HPDE6-E6E7 (cell line): ENCODE measurements at regions not wholly inside any gene's neighbourhood (a gene's known extent, or its start where the extent isn't known, plus 50 kb on each side); places are given as distances from the start of the nearest gene placed in this dataset.

Experiments
- DNase-seq: peaks from one replicate; pipeline ENCODE4 v3.0.0; 2011; ENCODE audit warnings: missing footprints; ENCODE audit errors: extremely low spot score

DNA sequence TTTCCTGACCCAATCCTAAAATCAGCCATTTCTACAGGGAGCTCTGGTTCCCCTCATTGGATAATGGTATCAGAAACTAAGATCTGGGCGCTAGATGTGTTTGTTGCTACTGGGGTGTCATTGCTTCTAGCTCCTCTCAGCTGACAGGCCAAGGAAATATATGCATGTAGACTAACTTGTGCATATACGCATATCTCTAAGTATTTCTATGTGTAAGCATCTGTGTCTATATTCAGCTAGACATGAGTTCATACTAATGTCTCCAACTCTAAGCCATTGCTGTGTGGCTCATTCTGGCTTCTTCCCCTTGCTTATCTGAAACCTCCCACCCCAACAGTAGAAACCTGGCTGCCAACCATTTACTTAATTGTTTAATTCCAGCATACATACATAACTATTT is 130.3 kb upstream of the MAGI3 start:
- DNase-seq, result no peak

DNA sequence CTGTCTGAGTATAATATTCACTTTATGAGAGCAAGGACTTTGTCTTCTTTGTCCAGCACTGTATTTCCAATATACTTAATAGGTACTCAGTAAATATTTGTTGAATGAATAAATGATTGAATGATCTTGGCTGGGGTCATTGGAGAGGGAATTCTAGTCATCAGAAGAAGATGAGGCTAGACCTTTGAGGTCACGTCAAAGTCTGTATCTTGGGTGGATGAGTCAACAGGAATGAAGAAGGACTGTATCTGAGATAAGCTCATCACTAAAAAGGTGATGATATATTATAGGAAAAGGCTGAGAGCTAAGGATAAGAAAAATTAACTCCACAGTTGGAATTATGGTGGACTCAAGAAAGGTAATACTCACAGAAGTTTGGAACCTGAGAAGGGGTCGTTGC is 125.1 kb upstream of the MAGI3 start:
- no peak for DNase-seq

DNA sequence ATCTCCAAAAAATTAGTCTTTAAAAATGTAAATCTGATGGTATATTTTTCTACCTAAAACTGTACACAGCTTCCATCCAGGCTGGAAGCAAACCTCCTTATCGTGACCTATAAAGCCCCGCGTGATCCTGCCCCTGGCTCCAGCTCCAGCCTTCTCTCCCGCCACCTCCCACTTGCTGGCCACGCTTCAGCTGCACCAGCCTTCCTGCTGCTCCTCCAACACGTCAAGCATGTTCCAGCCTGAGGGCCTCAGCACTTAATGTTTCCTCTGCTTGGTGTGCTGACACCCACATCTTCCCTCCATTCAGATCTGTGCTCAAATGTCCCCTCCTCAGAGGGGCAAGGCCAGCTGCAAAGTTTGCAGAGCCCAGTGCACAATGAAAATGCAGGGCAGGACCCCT is 123.5 kb upstream of the MAGI3 start:
- no peak for DNase-seq

DNA sequence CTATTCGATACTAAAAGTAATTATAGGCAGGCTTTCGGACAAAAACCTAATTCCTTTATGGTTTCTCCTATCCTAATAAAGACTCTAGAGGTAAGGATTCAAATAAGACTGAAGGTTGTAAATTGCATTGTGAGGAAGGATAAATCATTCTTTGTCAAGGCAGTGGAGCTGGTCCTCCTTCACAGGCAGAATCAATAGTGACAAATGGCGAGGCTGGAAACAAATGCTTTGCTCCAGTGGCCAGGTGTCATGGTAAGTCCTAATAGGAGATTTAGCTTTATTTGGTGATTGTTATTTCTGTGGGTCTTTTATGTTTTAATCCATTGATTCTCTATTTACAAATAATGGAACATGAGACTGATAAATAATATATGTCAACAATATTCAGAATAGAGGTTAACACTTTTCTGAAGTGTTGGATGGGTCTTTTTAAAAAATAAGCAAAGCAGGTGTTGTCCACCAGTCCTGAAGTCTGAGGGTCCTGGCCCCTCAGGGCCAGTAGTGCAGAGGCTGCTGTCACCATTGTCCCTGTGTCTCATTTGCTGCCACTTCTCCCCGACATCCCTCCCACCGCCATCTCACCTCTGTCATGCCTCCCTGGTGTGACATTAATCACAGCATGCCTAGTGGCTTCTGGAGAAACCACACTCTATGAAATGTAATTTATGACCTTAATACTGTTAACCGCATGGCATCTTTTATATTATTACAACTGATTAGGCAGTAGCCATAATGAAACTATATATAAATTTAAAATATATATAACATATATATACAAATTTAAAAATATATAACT is 120.9 kb upstream of the MAGI3 start:
- DNase-seq, result no peak

DNA sequence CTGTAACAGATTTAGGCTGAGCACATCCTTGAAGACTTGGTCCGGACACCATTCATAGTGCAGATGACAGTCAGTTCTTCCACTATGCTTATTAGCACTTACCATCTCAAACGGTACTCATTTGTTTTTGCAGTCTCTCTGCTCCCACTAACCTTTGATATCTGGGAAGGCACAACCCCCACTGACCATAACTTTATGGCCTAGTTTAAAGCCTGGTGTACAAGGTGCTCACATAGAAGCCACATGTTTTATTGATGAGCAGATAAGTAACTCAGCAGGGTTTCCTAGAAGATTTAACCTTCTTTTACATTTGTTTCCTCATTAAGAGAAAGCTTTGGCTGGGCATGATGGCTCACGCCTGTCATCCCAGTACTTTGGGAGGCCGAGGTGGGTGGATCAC is 119.3 kb upstream of the MAGI3 start:
- no peak for DNase-seq

DNA sequence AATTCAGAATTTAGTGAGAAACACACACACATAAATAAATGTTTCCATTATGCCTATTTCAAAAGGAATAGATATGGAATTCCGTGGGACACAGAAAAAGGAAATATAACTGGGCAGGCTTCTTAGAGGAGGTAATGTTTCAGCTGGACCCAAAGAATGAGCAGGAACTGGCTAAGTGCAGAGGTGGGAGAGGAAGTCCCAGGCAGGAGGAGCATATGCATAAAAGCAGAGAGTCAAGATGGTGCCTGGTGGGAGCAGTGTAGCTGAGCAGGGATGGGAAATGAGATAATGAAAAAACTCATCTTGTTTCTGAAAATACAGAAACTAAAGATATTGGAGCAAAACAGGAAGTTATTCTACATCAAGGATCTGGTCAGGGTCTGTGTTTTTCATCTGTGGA is 115.2 kb upstream of the MAGI3 start:
- DNase-seq, result no peak

DNA sequence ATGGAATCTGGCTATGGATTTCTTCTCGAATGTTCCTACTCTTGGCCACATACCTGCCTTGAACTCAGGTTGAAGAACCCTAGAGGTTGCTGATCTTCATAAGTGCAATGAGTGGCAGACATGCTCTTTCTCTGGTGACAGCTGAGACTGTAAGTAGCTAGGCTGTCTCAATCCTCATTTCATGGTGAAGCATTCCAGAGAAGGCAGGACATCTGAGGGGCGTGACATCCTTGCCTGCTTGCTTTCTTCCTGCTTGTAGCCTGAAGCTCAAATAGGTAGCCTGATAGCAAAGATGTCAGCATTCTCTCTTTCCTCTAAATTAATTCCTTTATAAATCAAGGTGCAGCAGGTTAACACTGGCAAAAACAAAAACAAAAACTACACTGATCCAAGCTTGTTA is 114.6 kb upstream of the MAGI3 start:
- DNase-seq, result no peak

DNA sequence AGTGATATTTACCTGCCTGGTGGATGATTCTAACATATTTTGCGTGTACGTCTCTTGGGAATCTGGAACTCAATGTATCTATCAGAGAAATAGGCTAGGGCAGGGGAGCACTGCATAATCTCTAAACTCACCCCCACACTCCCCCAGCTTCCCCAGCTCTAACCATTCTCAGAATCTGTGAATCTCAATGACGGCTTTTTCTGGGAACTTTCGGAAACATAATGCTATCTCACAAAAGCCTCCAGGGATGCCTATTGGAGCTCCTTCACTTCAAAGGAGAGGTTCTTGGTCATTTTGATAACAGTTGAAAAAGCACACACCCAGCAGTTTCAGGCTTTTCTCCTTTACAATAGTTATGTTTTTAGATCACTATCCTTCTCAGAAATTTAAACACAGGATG is 113.8 kb upstream of the MAGI3 start:
- DNase-seq, result no peak

DNA sequence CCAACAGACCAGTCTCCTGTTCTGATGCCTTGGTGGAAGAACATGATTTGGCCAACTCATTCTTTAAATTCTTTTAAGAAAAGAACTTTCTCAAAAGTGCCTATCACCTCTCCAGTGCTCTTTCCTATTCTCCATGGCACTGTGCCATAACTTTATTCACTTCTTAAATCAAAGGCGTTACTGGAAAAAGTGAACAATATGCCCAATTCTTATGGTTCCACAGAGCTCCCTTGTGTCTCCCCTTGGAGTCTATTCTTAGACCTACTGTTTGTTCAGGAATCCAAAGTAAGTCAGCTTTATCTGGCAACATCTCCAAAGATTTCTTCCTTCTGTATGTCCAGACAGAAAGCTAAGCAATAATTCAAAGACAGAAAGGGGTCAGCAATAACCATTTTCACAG is 111.9 kb upstream of the MAGI3 start:
- no peak for DNase-seq

DNA sequence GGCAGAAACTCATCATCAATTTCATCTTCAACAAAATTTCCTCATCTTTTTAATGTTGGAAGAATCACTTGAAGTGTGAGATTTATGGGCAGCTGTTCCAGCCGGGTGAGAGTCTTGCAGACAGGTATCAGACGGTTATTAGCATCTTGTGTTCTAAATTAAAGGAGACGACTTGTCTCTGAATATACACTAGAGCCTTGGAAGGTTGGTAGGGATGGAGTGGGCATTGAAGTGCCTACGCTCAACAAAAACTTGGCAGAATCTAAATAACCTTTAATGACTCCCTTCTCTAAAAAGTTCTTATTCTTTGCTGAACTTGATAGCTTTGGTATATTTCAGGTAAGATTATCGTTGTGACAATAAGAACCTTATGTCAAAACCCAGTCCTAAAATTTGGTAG is 111.5 kb upstream of the MAGI3 start:
- DNase-seq, result no peak

DNA sequence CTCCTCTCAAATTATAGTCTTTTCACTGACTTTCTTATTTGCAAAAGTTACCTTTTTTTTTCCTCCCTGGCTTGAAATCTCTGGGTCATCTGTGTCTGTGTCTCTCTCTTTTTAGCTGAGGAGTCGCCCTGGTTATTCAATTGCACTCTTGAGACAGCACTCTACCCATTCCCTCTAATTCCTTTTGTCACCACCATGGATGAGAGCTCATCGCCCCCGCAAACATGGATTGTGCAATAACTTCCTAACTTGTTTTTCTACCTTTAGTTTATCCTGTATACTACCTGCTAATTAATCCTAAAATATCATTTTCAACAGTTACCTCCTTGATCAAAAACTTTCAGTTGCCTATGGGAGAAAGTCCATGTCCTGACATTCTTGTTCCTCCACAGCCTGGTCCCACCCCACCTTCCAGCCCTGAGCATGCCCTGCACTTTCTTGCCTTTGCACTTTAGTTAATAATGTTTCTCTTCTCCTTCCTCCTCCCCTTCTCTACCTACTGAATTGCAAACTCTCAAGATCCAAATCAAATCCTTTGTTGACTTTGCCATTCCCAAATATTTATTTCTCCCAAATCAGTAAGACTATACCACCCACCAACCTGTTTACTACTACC is 110.4 kb upstream of the MAGI3 start:
- no peak for DNase-seq

DNA sequence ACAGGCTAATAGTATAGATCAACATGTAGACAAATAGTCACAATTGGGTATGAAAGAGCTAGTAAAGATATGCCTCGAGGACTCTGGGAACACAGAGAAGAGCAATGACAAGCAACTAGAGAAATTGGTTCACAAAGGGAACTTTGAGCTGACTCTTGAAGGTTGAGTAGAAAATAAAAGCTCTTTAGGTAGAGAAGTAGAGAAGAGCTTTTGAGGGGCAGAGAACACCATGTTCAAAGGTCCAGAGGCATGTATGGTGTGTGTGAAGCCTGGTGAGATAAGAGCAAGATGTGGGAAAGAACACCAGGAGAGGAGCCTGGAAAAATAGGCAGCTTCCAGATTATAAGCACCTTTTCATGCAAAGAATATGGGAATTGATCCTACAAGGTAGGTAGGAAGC is 109.7 kb upstream of the MAGI3 start:
- DNase-seq, result no peak

DNA sequence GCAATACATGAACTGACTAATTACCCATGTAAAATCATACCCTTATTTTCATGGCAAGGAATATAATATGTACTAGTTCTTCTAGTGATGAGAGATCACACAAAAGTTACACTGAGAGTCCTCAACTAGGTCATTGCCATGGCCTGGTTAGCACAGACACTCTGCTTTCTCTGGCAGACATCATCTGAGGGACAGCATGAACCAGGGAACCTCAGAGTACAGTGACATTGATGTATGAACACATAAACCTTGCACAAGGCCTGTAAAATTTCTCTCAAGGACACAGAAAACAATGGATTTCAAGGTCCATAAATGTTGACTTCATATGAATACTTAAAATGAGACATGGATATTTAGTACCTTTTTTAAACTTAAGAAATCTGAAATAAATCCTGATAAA is 108.8 kb upstream of the MAGI3 start:
- DNase-seq, result no peak

DNA sequence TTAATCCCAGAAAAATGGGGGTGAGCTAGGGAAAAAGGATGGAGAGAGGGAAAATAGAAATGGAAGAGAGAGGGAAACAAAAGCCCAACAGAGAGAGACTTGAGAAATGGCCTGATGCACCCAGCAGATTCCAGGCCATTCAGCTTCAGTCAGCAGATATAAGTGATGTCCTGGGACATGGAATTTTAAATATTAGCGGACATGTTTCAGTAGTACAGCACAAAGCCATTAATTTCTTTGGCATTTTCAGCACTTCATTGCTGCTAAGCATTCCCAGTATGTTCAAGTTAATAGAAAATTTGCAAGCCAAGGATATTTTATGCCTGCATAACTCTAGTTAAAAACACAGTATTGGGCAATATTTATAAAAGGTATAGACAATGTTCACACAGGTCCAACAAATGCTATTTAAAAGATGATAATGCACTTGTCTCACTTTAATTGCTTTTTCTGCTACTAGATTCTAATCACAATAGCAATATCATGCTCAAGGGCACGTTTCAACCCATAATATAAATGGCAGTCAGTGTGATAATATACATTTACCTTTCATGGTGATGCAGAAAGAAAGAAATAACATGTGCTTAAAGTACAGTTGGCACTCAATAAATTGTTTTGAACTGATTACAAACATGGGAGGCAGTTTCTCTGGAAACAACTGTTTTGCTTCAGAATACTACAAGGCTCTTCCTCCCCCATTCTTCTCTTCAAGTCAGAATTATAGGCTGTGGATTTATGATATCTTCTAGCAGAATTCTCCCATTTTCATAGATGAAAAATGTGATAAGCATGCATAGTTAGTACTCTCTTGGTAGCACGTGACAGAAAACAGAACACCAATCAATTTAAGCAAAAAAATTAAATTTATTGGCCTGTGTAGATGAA is 108.1 kb upstream of the MAGI3 start:
- no peak for DNase-seq

DNA sequence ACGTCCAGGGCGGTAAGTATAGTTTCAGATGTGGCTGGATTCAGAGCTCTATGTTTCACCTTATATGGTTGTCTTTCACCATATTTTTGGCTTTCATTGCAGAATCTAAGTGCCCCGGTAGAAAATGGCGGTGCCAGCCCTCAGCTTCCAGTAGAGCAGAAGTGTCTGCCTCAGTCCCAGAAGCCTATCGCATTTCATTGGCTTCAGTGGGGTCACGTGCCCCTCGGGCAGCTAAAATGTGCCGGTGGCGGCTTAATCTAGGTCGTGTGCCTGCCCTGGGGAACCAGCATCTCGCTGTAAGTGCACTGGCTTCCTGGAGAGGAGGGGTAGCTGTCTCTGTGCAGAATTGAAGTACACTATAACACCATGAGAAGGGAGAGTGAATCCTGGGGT is 107.4 kb upstream of the MAGI3 start:
- DNase-seq, result no peak

DNA sequence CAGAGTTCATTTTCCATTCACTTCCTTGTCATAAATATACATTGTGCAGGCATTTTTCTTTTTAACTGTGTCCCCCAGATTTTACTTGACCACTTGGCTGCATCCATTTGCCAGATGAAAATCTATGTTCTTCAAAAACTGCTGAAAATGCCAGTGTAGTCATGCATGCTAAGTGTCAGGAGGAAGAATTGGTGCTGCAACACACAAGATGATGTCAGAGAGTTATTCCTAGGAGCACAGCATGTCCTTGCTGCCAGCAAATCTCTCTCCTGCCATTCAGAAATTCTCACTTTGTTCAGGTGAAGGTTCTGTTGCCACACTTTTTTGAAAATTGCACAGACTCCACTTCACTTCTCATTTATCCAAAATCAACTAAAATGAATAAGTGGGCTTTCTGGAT is 106.4 kb upstream of the MAGI3 start:
- DNase-seq, result no peak

DNA sequence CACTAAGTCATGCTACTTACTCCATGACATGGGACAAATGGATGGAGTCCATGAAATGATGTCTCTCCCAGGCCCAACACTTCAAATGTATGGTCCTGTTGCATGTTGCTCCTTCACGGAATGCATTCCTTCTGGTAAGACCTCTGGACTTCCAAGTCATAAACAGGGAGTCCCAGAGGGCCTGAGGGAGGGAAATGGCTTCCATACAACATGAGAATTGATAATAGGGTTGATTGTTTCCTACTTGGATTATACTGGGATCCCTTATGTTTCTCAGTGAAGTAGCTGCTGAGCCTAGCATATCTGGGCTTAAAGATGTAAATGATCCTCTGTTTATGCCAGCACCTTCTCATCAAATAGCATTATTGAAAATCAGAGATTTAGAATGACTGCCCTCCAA is 104.2 kb upstream of the MAGI3 start:
- no peak for DNase-seq

DNA sequence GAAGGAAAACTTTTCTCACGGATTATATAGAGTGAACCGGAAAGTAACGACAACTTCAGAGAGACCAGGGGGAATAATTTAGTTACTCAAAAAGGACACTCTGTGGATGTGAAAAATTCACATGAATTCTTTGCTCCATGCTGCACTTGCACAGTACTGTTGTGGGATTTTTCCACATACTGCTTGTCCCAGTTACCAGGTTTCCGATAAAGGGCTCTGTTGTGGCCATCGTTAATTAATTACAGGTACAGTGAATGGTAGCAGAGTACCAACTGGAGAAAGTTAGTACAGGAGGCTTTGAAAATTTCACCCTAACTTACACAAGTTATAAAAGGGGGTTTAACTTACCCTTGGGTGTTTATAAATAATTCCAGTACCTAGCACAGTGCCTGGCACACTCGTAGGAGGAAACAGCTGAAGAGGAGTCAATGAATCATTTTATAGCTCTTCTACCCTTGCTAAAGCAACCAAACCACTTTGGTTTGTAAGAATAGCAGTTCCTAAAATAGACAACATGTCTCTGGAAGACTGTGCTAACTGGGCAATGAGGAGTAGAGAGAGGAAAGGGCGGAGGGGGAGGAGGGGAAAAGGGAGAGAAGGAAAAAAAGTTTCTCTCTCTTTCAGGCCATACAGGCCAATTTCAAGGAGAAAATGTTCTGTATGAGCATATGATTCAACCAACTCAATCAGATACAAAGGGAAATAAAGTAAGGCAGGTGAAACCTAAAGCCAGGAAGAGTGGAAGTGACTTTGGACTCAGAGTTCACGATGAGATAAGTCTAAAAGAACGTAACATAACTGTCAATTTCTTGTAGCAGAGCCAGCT is 98.3 kb upstream of the MAGI3 start:
- DNase-seq, result no peak

DNA sequence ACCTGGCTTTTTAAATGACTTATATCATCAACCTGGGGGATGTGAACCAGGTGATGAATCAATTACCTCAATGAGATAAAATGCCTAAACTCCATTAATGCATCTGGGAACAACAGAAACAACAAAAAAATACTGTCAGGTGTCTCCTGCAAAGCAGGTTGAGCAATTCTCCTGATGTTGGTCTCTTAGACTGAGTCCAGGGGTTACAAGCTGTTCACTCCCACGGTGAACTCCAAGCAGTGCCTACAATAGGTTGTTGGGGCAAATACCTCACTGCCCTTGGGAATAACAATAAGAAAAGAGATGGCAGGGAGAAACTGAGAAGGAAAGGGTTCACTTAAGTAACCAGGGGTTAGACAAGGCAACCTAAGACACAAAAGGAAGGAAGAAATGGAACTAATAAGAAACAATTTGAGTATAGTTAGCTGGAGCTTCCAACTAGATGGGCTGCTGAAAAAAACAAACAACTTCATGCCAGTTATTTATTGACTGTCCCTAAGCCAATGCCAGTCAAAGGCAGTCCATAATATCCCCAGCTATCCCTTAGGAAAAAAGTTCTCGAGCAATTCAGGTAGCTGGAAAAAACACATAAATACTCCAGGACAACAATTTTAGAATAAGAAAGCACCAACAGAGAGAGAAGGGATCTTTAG is 97.6 kb upstream of the MAGI3 start:
- no peak for DNase-seq

DNA sequence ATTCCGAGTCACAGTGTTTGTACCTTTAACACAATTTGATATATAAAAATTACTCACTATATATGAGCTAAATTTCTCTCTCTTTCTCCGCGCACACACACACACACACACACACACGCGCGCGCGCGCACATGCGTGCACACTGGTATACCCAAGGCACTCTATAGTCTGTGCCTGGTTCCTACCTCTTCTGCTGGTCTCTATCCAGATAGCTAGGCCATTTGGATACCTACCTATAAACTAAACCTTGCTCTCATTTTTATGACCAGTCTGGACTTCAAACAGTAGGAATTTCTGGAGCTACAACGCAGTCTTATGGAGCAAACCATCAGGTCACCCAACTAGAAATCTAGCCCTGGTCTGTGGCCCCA is 97.1 kb upstream of the MAGI3 start:
- no peak for DNase-seq

DNA sequence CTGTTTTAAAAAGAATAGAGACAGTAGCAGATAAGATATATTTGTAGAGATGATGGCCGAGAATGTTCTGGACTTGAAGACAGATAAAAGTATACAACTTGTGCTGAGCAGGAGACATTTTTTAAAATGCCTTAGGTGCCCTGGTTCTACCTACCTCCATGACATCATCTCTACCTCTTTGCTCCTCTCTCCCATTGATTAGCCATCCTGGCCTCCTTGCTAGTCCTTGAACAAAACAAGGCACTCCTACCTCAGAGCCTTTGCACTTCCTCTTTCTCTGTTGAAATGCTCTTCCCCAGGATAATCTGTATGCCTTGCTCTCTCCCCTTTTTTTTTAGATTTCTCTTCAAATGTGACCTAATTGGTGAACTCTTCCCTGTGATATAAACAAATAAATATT is 92.6 kb upstream of the MAGI3 start:
- DNase-seq, result no peak

DNA sequence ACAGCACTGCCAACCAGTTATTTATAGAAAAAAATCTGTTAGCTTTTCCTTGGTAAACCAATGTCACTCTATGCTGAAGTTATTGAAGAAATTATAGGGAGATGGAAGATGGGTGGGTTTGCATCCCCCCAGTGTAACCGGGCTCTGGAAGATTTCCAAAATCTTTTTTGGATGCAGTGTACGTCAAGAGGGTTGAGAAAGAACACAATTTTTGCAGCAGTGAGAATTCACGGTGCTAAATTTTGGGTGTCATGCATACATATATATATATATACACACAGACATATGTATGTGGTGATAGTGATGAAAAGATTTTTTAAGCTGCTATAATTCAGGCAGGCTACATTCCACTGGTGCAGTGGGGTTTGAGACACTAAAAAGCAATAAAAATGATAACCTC is 91.4 kb upstream of the MAGI3 start:
- no peak for DNase-seq
